GM12891 (cell line): ENCODE measurements at regions not wholly inside any gene's neighbourhood (a gene's known extent, or its start where the extent isn't known, plus 50 kb on each side); places are given as distances from the start of the nearest gene placed in this dataset.

Source experiments
- POLR2A ChIP-seq: IDR thresholded peaks from 2 replicates; pipeline ENCODE4 v1.6.1; 2011; ENCODE audit warnings: low read depth, low read length, control low read depth
- POLR2AphosphoS5 ChIP-seq: IDR thresholded peaks from 2 replicates; pipeline ENCODE4 v1.6.1; 2011; ENCODE audit warnings: low read depth, low read length, control low read depth
- TAF1 ChIP-seq: IDR thresholded peaks from 2 replicates; pipeline ENCODE4 v1.6.1; 2011; ENCODE audit warnings: low read depth, low read length, control low read depth

DNA sequence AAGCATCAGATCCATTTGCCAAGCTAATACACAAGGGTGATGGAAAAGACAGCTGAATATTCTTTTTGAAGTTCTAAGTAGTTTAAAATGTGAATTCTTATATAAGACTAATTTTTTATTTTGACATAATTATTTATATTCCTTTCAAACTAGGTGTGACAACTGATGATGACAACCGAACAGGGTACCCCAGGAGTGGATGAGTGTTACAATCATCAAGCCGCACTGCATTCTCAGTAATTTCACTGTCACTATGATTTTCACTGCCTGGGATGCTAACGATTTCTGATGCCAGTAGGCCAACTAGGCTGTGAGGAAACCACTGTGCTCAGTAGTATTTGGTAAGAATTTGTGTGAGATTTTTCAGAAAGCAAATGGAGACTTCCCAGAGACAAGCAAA is 317.5 kb downstream of the ARAP2 start:
- TF ChIP-seq POLR2A = no peak
- TF ChIP-seq POLR2AphosphoS5 = no peak
- TF ChIP-seq TAF1 = no peak
